H1 (cell line): ENCODE measurements at regions not wholly inside any gene's neighbourhood (a gene's known extent, or its start where the extent isn't known, plus 50 kb on each side); places are given as distances from the start of the nearest gene placed in this dataset.

ENCODE experiments used
- ASH2L ChIP-seq: fragments of 200-600, 300-600 bp; sonication (generic); IDR thresholded peaks from one replicate; pipeline ENCODE4 v1.7.1; 2017; ENCODE audit warnings: low read length
- BRCA1 ChIP-seq: IDR thresholded peaks from 2 replicates; pipeline ENCODE4 v1.6.1; 2012; ENCODE audit warnings: low read depth, low read length, improper control_type of control experiment
- CHD7 ChIP-seq: fragments of 300-600 bp; sonication (generic); IDR thresholded peaks from 2 replicates; pipeline ENCODE4 v1.7.1; 2012; ENCODE audit warnings: low read length, moderate library complexity, mild to moderate bottlenecking, inconsistent platforms; ENCODE audit not compliant: insufficient replicate concordance
- CTCF ChIP-seq, 3 experiments: IDR thresholded peaks; 1 replicate in 2 of 3; 2 replicates in 1 of 3; pipeline versions ENCODE4 v1.5.1 to v1.6.1; 2011; ENCODE audit warnings: low read length in 3 of 3, mild to moderate bottlenecking in 3 of 3, inconsistent platforms in 2 of 3, low read depth in 1 of 3, moderate library complexity in 1 of 3; ENCODE audit not compliant: insufficient read depth in 1 of 3; ENCODE audit errors: control extremely low read depth in 1 of 3
- E2F6 ChIP-seq: IDR thresholded peaks from 2 replicates; pipeline ENCODE4 v1.6.1; 2012; ENCODE audit warnings: inconsistent platforms
- FOSL1 ChIP-seq: IDR thresholded peaks from 2 replicates; pipeline ENCODE4 v1.6.1; 2011; ENCODE audit warnings: mild to moderate bottlenecking, low read depth, low read length, moderate library complexity; ENCODE audit not compliant: insufficient read depth
- JUN ChIP-seq: IDR thresholded peaks from 2 replicates; pipeline ENCODE4 v1.6.1; 2011; ENCODE audit warnings: low read depth, mild to moderate bottlenecking, improper control_type of control experiment, low read length
- ZNF274 ChIP-seq: IDR thresholded peaks from 2 replicates; pipeline ENCODE4 v1.7.0; 2012; ENCODE audit warnings: low read length, borderline replicate concordance; ENCODE audit errors: extremely low read depth

GRCh38 chr21:38970765-38971164 is 165.0 kb downstream of the ETS2 start (continued):
- TF ChIP-seq CHD7 (no peak), E2F6 (no peak), CTCF (IDR thresholded peaks at IDR 0.05; ENCODE audit: control extremely low read depth in 1 of 3, insufficient read depth in 1 of 3, low read depth in 1 of 3, low read length in 3 of 3) (no peak), FOSL1 (no peak), BRCA1 (no peak), JUN (no peak), ZNF274 (no peak), ASH2L (no peak)
